ENCODE measurements at regions not wholly inside any gene's neighbourhood (a gene's known extent, or its start where the extent isn't known, plus 50 kb on each side); places are given as distances from the start of the nearest gene placed in this dataset.
"Not testable (repeated sequence)": the region's sequence is repeated elsewhere in the genome, so short reads cannot be mapped to it uniquely, and the experiment has no call there.

DNA sequence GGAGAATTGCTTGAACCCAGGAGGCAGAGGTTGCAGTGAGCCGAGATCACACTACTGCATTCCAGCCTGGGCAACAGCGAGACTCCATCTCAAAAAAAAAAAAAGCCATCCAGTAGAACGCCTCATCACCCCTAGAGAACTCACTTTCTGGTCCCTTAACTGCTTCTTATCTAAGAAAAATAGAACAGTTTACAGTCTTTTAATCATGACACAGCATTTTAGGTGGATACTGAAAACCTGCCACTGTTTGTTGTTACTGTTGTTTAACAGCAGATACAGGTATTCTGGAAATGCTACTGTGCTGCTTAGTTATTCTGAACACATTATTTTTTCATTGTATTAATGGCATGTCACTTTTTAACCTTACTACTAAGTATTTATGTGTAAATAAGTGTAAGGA is 624.3 kb upstream of the GHITM start:
- Mint-ChIP-seq H3K27me3 (ENCODE audit: low read depth) (no peaks in the 10 kb centered on the region), H3K9me3 (peaks cover 6% of the 10 kb centered on the region), H3K4me3 (no peak overlapping the region), H3K4me1 (ENCODE audit: low read depth) (no peaks in the 10 kb centered on the region), H3K36me3 (ENCODE audit: low read depth) (no peaks in the 10 kb centered on the region), H3K27ac (no peak overlapping the region)
- DNase-seq = no peak
- CTCF ChIA-PET = no interaction called here
- intact Hi-C loops (cut with micrococcal nuclease) = no loop called here

DNA sequence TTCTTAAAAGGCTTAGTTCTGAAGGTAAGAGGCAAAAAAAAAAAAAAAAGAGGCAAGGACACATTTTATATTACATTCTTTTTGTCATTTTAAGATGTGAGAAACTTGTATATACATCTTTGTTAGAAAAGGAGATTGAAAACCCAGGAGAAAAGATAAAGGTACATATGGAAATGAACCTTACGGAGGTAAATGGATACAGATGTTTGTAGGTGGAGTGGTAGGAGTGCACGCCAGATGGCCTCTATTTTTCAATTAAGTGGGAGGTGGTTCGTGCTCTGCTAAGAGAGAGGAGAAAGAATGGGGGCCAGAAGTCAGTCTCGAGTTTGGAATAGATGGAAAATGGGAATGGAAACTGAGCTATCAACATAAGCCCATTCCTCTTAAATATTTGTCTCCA is 622.5 kb upstream of the GHITM start:
- no peak for DNase-seq
- no peaks in the 10 kb centered on the region for H3K4me1 Mint-ChIP-seq (ENCODE audit: low read depth)
- H3K4me3 Mint-ChIP-seq = no peak overlapping the region
- peaks cover 6% of the 10 kb centered on the region for H3K9me3 Mint-ChIP-seq
- no peaks in the 10 kb centered on the region for H3K27me3 Mint-ChIP-seq (ENCODE audit: low read depth)
- no peak overlapping the region for H3K27ac Mint-ChIP-seq
- intact Hi-C loops (cut with micrococcal nuclease) = no loop called here
- no peaks in the 10 kb centered on the region for H3K36me3 Mint-ChIP-seq (ENCODE audit: low read depth)
- CTCF ChIA-PET = no interaction called here

- Mint-ChIP-seq H3K4me3 (no peak overlapping the region), H3K27ac (no peak overlapping the region), H3K27me3 (ENCODE audit: low read depth) (no peaks in the 10 kb centered on the region), H3K9me3 (peaks cover 6% of the 10 kb centered on the region), H3K36me3 (ENCODE audit: low read depth) (no peaks in the 10 kb centered on the region), H3K4me1 (ENCODE audit: low read depth) (no peaks in the 10 kb centered on the region)
- CTCF ChIA-PET = no interaction called here
- intact Hi-C loops (cut with micrococcal nuclease) = no loop called here
- DNase-seq = no peak
These were observed 621.9 kb upstream of the GHITM start for GRCh38 chr10:83517456-83517855.

GRCh38 chr10:83518779-83519178 is 620.5 kb upstream of the GHITM start:
- no peak for DNase-seq
- Mint-ChIP-seq H3K36me3 (ENCODE audit: low read depth) (no peaks in the 10 kb centered on the region), H3K9me3 (peaks cover 1% of the 10 kb centered on the region), H3K27me3 (ENCODE audit: low read depth) (no peaks in the 10 kb centered on the region), H3K4me3 (no peak overlapping the region), H3K4me1 (ENCODE audit: low read depth) (no peaks in the 10 kb centered on the region), H3K27ac (no peak overlapping the region)
- CTCF ChIA-PET = no interaction called here
- intact Hi-C loops (cut with micrococcal nuclease) = no loop called here

GRCh38 chr10:83520386-83520785 is 618.9 kb upstream of the GHITM start:
- DNase-seq; H3K9me3 Mint-ChIP-seq; intact Hi-C loops (cut with micrococcal nuclease); H3K27ac Mint-ChIP-seq; H3K27me3 Mint-ChIP-seq (ENCODE audit: low read depth); H3K4me3 Mint-ChIP-seq; CTCF ChIA-PET; H3K4me1 Mint-ChIP-seq (ENCODE audit: low read depth); H3K36me3 Mint-ChIP-seq (ENCODE audit: low read depth): not testable (repeated sequence)

DNA sequence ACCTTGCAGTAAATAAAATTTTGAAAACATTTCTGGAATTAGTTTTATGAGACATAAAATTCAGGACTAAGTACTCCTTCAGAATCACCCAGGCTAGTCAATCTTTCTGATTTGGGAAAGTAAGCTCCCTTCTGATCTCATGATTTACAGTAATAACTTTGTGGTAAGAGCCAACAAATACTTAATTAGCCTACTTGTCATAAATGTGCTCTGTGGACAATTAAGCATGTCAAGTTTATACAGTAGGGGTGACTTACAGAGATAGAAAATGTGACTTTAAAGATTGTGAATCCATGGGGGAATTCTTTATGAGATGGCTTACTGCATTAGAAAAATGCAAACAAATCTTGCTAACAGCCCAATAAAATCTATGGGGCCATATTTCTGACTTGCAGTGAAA is 616.9 kb upstream of the GHITM start:
- Mint-ChIP-seq H3K27me3 (ENCODE audit: low read depth) (no peaks in the 10 kb centered on the region), H3K4me3 (no peak overlapping the region), H3K4me1 (ENCODE audit: low read depth) (no peaks in the 10 kb centered on the region), H3K36me3 (ENCODE audit: low read depth) (no peaks in the 10 kb centered on the region), H3K9me3 (peaks cover 9% of the 10 kb centered on the region), H3K27ac (no peak overlapping the region)
- CTCF ChIA-PET = no interaction called here
- no peak for DNase-seq
- intact Hi-C loops (cut with micrococcal nuclease) = no loop called here

GRCh38 chr10:83522881-83523386 is 616.4 kb upstream of the GHITM start:
- CTCF ChIA-PET = no interaction called here

GRCh38 chr10:83527934-83528333 is 611.4 kb upstream of the GHITM start:
- no peak for DNase-seq
- Mint-ChIP-seq H3K27ac (no peak overlapping the region), H3K27me3 (ENCODE audit: low read depth) (no peaks in the 10 kb centered on the region), H3K36me3 (ENCODE audit: low read depth) (no peaks in the 10 kb centered on the region), H3K9me3 (peaks cover 28% of the 10 kb centered on the region), H3K4me3 (no peak overlapping the region), H3K4me1 (ENCODE audit: low read depth) (no peaks in the 10 kb centered on the region)
- CTCF ChIA-PET = no interaction called here
- intact Hi-C loops (cut with micrococcal nuclease) = no loop called here

More at GRCh38 chr10:83522881-83523386, 616.4 kb upstream of the GHITM start:
- H3K4me1 Mint-ChIP-seq (ENCODE audit: low read depth) = no peaks in the 10 kb centered on the region
- intact Hi-C loops (cut with micrococcal nuclease) = no loop called here
- no peaks in the 10 kb centered on the region for H3K27me3 Mint-ChIP-seq (ENCODE audit: low read depth)
- H3K27ac Mint-ChIP-seq = no peak overlapping the region
- H3K36me3 Mint-ChIP-seq (ENCODE audit: low read depth) = no peaks in the 10 kb centered on the region
- DNase-seq = no peak
- peaks cover 13% of the 10 kb centered on the region for H3K9me3 Mint-ChIP-seq
- no peak overlapping the region for H3K4me3 Mint-ChIP-seq

DNA sequence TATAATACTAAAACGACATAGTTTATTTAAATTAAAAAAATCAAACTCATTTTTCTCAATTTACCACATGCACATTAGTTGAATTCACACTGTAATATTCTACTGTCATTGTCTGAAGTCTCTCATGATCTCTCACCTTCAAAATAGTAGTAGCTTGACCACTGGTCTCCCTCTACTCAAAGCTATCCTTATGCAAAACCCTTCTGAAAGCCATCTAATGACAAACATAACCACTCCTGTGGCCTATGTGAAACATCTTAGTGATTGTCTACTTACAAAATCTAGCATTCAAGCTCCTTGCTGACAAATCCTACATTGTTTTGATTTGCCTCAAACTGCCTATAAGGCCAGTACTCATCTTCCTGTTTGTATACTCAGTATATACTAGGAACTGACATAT is 606.0 kb upstream of the GHITM start:
- CTCF ChIA-PET = no interaction called here
- Mint-ChIP-seq H3K4me1 (ENCODE audit: low read depth) (no peaks in the 10 kb centered on the region), H3K27me3 (ENCODE audit: low read depth) (no peaks in the 10 kb centered on the region), H3K4me3 (no peak overlapping the region), H3K36me3 (ENCODE audit: low read depth) (no peaks in the 10 kb centered on the region), H3K9me3 (peaks cover 16% of the 10 kb centered on the region), H3K27ac (no peak overlapping the region)
- DNase-seq = no peak
- intact Hi-C loops (cut with micrococcal nuclease) = no loop called here

- Mint-ChIP-seq H3K4me3 (no peak overlapping the region), H3K9me3 (peaks cover 3% of the 10 kb centered on the region), H3K4me1 (ENCODE audit: low read depth) (no peaks in the 10 kb centered on the region), H3K27ac (no peak overlapping the region), H3K27me3 (ENCODE audit: low read depth) (no peaks in the 10 kb centered on the region), H3K36me3 (ENCODE audit: low read depth) (no peaks in the 10 kb centered on the region)
- no peak for DNase-seq
- CTCF ChIA-PET = no interaction called here
- intact Hi-C loops (cut with micrococcal nuclease) = no loop called here
These were observed 602.9 kb upstream of the GHITM start for GRCh38 chr10:83536426-83536825.

DNA sequence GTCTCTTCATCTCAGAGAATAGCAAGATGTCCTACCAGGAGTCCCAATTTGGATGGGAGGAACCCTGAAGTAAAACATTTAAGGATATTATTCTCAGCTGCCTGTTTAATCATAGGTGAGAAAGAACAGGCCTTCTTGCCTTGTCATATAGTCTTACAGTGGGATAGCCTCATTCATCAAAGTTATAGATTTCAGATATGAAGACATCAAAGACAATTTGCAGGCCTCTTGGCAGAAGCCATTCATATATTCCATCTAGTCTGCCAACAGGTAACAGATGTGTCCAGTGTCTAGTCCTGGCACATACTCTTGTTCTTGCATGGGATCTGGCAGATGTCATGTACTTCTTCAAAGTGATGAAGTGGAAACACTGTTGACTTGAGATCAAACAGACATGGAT is 601.3 kb upstream of the GHITM start:
- no peak for DNase-seq
- H3K9me3 Mint-ChIP-seq = peaks cover 3% of the 10 kb centered on the region
- CTCF ChIA-PET = no interaction called here
- no peak overlapping the region for H3K27ac Mint-ChIP-seq
- H3K27me3 Mint-ChIP-seq (ENCODE audit: low read depth) = no peaks in the 10 kb centered on the region
- intact Hi-C loops (cut with micrococcal nuclease) = no loop called here
- H3K4me1 Mint-ChIP-seq (ENCODE audit: low read depth) = no peaks in the 10 kb centered on the region
- no peak overlapping the region for H3K4me3 Mint-ChIP-seq
- H3K36me3 Mint-ChIP-seq (ENCODE audit: low read depth) = no peaks in the 10 kb centered on the region

DNA sequence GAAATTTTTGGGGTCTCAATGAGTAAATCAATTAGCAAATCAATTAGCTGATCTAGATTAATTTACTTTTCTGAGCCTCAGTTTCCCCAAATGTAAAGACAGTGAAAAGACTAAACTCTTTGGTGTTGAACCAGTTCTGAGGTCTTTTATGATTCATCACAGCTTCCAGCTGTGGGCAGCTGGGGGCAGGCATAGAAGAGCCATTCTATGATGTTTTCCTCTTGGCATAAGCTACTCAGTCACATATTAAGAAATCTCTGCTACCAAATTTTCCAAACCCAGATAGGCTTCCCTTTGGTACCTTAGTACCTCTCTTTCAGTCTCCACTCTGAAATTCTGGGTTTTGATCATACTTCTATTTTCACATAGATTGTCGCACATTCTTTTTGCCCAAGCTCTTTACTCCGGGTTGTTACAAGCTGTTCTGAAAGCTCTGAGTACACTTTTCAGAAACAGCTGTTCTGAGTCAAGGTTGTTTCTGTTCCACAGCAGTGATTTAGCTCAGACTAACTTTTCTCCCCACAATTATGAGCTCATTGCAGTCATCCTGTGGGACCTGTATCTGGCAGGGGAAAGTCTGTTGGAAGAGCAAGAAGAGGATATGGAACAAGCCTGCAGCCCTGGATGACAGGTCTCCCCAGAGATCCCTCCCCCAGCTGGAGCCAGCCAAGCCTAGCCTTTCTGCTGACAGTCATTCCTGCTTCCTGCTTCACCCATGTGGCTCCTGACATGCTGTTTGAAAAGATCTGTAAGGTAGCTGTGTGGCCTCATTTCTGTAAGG is 599.6 kb upstream of the GHITM start:
- no peaks in the 10 kb centered on the region for H3K36me3 Mint-ChIP-seq (ENCODE audit: low read depth)
- intact Hi-C loops (cut with micrococcal nuclease) = no loop called here
- DNase-seq = no peak
- no peak overlapping the region for H3K4me3 Mint-ChIP-seq
- H3K27me3 Mint-ChIP-seq (ENCODE audit: low read depth) = no peaks in the 10 kb centered on the region
- CTCF ChIA-PET = interaction anchor here (0.5 kb wide), 1 partner anchor 332 kb away, joined by 3 read pairs; no protein-coding TSS in a partner anchor
- peaks cover 3% of the 10 kb centered on the region for H3K9me3 Mint-ChIP-seq
- no peak overlapping the region for H3K27ac Mint-ChIP-seq
- H3K4me1 Mint-ChIP-seq (ENCODE audit: low read depth) = no peaks in the 10 kb centered on the region

- Mint-ChIP-seq H3K27me3 (ENCODE audit: low read depth) (no peaks in the 10 kb centered on the region), H3K4me1 (ENCODE audit: low read depth) (no peaks in the 10 kb centered on the region), H3K36me3 (ENCODE audit: low read depth) (no peaks in the 10 kb centered on the region), H3K4me3 (no peak overlapping the region), H3K9me3 (peaks cover 3% of the 10 kb centered on the region), H3K27ac (no peak overlapping the region)
- CTCF ChIA-PET = no interaction called here
- intact Hi-C loops (cut with micrococcal nuclease) = no loop called here
- no peak for DNase-seq
These were observed 598.3 kb upstream of the GHITM start for GRCh38 chr10:83541046-83541445.

All from activated naive CD4-positive, alpha-beta T cell treated with anti-CD3 and anti-CD28 coated beads for 36 hours (primary cell).